HepG2 (cell line): ENCODE measurements at regions not wholly inside any gene's neighbourhood (a gene's known extent, or its start where the extent isn't known, plus 50 kb on each side); places are given as distances from the start of the nearest gene placed in this dataset.
A peak's percentile ranks its signal among the peaks of the same experiment; 100 is the strongest.

ENCODE experiments used
- ADNP ChIP-seq: sonication (generic); formaldehyde crosslinking; IDR thresholded peaks from 2 replicates; pipeline ENCODE4 v1.4.0; 2020; ENCODE audit warnings: missing genetic modification reagents
- CBX1 ChIP-seq: IDR thresholded peaks from one replicate; pipeline ENCODE4 v1.6.1; 2016; ENCODE audit warnings: antibody characterized with exemption, low read depth
- ELF1 ChIP-seq: sonication (generic); formaldehyde crosslinking; IDR thresholded peaks from 2 replicates; pipeline ENCODE4 v1.4.0; 2020; ENCODE audit warnings: missing genetic modification reagents
- ELF4 ChIP-seq: sonication (generic); formaldehyde crosslinking; IDR thresholded peaks from 2 replicates; pipeline ENCODE4 v1.5.0; 2020; ENCODE audit warnings: missing genetic modification reagents, mild to moderate bottlenecking, moderate library complexity, borderline replicate concordance
- GABPB1 ChIP-seq: IDR thresholded peaks from 2 replicates; pipeline ENCODE4 v1.6.1; 2016; ENCODE audit warnings: mild to moderate bottlenecking, missing genetic modification reagents, moderate library complexity, missing compliant biosample characterization
- GLMP ChIP-seq: sonication (generic); formaldehyde crosslinking; IDR thresholded peaks from 2 replicates; pipeline ENCODE4 v1.9.0; 2021; ENCODE audit warnings: missing genetic modification reagents, mild to moderate bottlenecking, borderline replicate concordance
- HNRNPK ChIP-seq: fragments of 200-400 bp; formaldehyde crosslinking; IDR thresholded peaks from 2 replicates; pipeline ENCODE4 v1.6.1; 2018; ENCODE audit warnings: low read length, low read depth, moderate library complexity, mild to moderate bottlenecking; ENCODE audit not compliant: poor library complexity, severe bottlenecking
- JUND ChIP-seq: sonication (generic); formaldehyde crosslinking; IDR thresholded peaks from 2 replicates; pipeline ENCODE4 v1.8.0; 2022; ENCODE audit warnings: mild to moderate bottlenecking, missing genetic modification reagents
- KDM1A ChIP-seq: IDR thresholded peaks from 2 replicates; pipeline ENCODE4 v1.6.1; 2016; ENCODE audit warnings: missing compliant biosample characterization
- NONO ChIP-seq, 2 experiments: fragments of 450-650 bp in 1 of 2; sonication (generic) in 1 of 2; formaldehyde crosslinking in 1 of 2; IDR thresholded peaks in 1 of 2; conservative IDR thresholded peaks in 1 of 2; 2 replicates each; pipeline versions ENCODE4 v1.6.1 to v1.8.0; 2017 to 2022; ENCODE audit warnings: mild to moderate bottlenecking in 1 of 2, missing genetic modification reagents in 1 of 2, moderate library complexity in 1 of 2
- PCBP1 ChIP-seq: fragments of 200-400 bp; formaldehyde crosslinking; IDR thresholded peaks from 2 replicates; pipeline ENCODE4 v1.6.1; 2017; ENCODE audit warnings: mild to moderate bottlenecking, low read depth, low read length, borderline replicate concordance
- PHF20 ChIP-seq: sonication (generic); formaldehyde crosslinking; IDR thresholded peaks from 2 replicates; pipeline ENCODE4 v1.5.0; 2020; ENCODE audit warnings: mild to moderate bottlenecking, missing genetic modification reagents
- PTBP1 ChIP-seq: fragments of 200-400 bp; formaldehyde crosslinking; IDR thresholded peaks from 2 replicates; pipeline ENCODE4 v1.6.1; 2018; ENCODE audit warnings: low read length, low read depth; ENCODE audit not compliant: poor library complexity, severe bottlenecking
- RAD21 ChIP-seq: fragments of 450-650 bp; formaldehyde crosslinking; IDR thresholded peaks from 2 replicates; pipeline ENCODE4 v1.5.0; 2020; ENCODE audit warnings: mild to moderate bottlenecking
- RBM39 ChIP-seq: fragments of 200-400 bp; formaldehyde crosslinking; IDR thresholded peaks from one replicate; pipeline ENCODE4 v1.6.1; 2018; ENCODE audit warnings: antibody characterized with exemption, mild to moderate bottlenecking, low read depth, low read length; ENCODE audit not compliant: poor library complexity, severe bottlenecking
- SIX4 ChIP-seq: sonication (generic); formaldehyde crosslinking; IDR thresholded peaks from 2 replicates; pipeline ENCODE4 v1.4.0; 2020; ENCODE audit warnings: missing genetic modification reagents
- TFDP1 ChIP-seq: IDR thresholded peaks from 2 replicates; pipeline ENCODE4 v1.6.1; 2016; ENCODE audit warnings: missing compliant biosample characterization, missing genetic modification reagents, borderline replicate concordance
- ZBTB14 ChIP-seq: sonication (generic); formaldehyde crosslinking; IDR thresholded peaks from 2 replicates; pipeline ENCODE4 v1.4.0; 2020; ENCODE audit warnings: missing genetic modification reagents
- ZBTB38 ChIP-seq: sonication (generic); formaldehyde crosslinking; IDR thresholded peaks from 2 replicates; pipeline ENCODE4 v1.5.1; 2020; ENCODE audit warnings: mild to moderate bottlenecking, missing genetic modification reagents
- ZNF263 ChIP-seq: sonication (generic); formaldehyde crosslinking; IDR thresholded peaks from 2 replicates; pipeline ENCODE4 v1.4.0; 2020; ENCODE audit warnings: missing genetic modification reagents
- ZNF556 ChIP-seq: sonication (generic); formaldehyde crosslinking; IDR thresholded peaks from 2 replicates; pipeline ENCODE4 v1.4.0; 2020; ENCODE audit warnings: mild to moderate bottlenecking, missing genetic modification reagents, borderline replicate concordance
- ZNF562 ChIP-seq: sonication (generic); formaldehyde crosslinking; IDR thresholded peaks from 2 replicates; pipeline ENCODE4 v1.8.0; 2022; ENCODE audit warnings: missing genetic modification reagents, borderline replicate concordance
- ZNF777 ChIP-seq: sonication (generic); formaldehyde crosslinking; IDR thresholded peaks from 2 replicates; pipeline ENCODE4 v1.4.0; 2020; ENCODE audit warnings: missing genetic modification reagents
- ZSCAN20 ChIP-seq: sonication (generic); formaldehyde crosslinking; IDR thresholded peaks from 2 replicates; pipeline ENCODE4 v1.4.0; 2020; ENCODE audit warnings: missing genetic modification reagents, mild to moderate bottlenecking, borderline replicate concordance
- TF ChIP-seq, protein P1 (sequence below): sonication (generic); IDR thresholded peaks from 2 replicates; pipeline ENCODE4 v1.6.1; 2016; ENCODE audit warnings: low read depth, borderline replicate concordance

GRCh38 chr6:41442800-41443501, 103.2 kb upstream of the FOXP4 start (continued):
- TF ChIP-seq RAD21 (peak; percentile 43), ZBTB38 (0 out of 2 replicates have a peak, but pooled peaks have one; percentile 12), NONO (IDR thresholded peaks at IDR 0.05) (no peak), NONO (CRISPR knock-in tag; conservative IDR thresholded peaks at IDR 0.05) (no peak), HNRNPK (peak; percentile 33), ZNF556 (CRISPR knock-in tag) (no peak), ZSCAN20 (no peak), ELF1 (CRISPR knock-in tag) (0 out of 2 replicates have a peak, but pooled peaks have one; percentile 41), ZBTB14 (CRISPR knock-in tag) (peak; percentile 61; the same call in 1 of the 2 replicates), KDM1A (CRISPR knock-in tag) (peak; percentile 56; the same call in 1 of the 2 replicates), ZNF777 (CRISPR knock-in tag) (0 out of 2 replicates have a peak, but pooled peaks have one; percentile 47), ADNP (0 out of 2 replicates have a peak, but pooled peaks have one; percentile 68), PCBP1 (peak; percentile 62; the same call in 1 of the 2 replicates), JUND (CRISPR knock-in tag) (no peak), GABPB1 (peak; percentile 44; the same call in 1 of the 2 replicates), GLMP (CRISPR knock-in tag) (no peak), ZNF263 (CRISPR knock-in tag) (no peak), PTBP1 (no peak), RBM39 (peak; percentile 65), TFDP1 (CRISPR knock-in tag) (0 out of 2 replicates have a peak, but pooled peaks have one; percentile 28), CBX1 (no peak), SIX4 (CRISPR knock-in tag) (peak; percentile 71), ELF4 (CRISPR knock-in tag) (no peak), PHF20 (CRISPR knock-in tag) (no peak), ZNF562 (CRISPR knock-in tag) (no peak)
- TF ChIP-seq, protein P1, sequence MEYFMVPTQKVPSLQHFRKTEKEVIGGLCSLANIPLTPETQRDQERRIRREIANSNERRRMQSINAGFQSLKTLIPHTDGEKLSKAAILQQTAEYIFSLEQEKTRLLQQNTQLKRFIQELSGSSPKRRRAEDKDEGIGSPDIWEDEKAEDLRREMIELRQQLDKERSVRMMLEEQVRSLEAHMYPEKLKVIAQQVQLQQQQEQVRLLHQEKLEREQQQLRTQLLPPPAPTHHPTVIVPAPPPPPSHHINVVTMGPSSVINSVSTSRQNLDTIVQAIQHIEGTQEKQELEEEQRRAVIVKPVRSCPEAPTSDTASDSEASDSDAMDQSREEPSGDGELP: no peak
